Epithelial cell of proximal tubule (primary cell): ENCODE measurements at regions not wholly inside any gene's neighbourhood (a gene's known extent, or its start where the extent isn't known, plus 50 kb on each side); places are given as distances from the start of the nearest gene placed in this dataset.

ENCODE experiments used
- DNase-seq: peaks from one replicate; pipeline ENCODE4 v3.0.0-alpha.2; 2011; ENCODE audit warnings: low read depth
- H3K4me3 ChIP-seq: 2 replicates; pipeline ENCODE4 v1.5.1; 2011; ENCODE audit warnings: low read depth, mild to moderate bottlenecking, low read length
- CTCF ChIP-seq: conservative IDR thresholded peaks from 2 replicates; pipeline ENCODE4 v1.5.1; 2012; ENCODE audit warnings: low read depth, mild to moderate bottlenecking, low read length

GRCh38 chr14:65164825-65165135, 62.5 kb upstream of the MAX start:
- no peak overlapping the region for H3K4me3 ChIP-seq
- no peak for TF ChIP-seq CTCF
- no peak for DNase-seq

GRCh38 chr14:65167072-65167645, 64.8 kb upstream of the MAX start:
- no peak overlapping the region for H3K4me3 ChIP-seq
- no peak for DNase-seq
- no peak for TF ChIP-seq CTCF

GRCh38 chr14:65168840-65169239, 66.5 kb upstream of the MAX start:
- no peak overlapping the region for H3K4me3 ChIP-seq
- no peak for TF ChIP-seq CTCF
- no peak for DNase-seq

- no peak for TF ChIP-seq CTCF
- no peak for DNase-seq
- no peak overlapping the region for H3K4me3 ChIP-seq
These were observed 67.0 kb upstream of the MAX start for GRCh38 chr14:65169351-65169750.

- DNase-seq, result no peak
- H3K4me3 ChIP-seq, result peak overlapping the region; percentile 52
- no peak for TF ChIP-seq CTCF
These were observed 68.0 kb upstream of the MAX start for GRCh38 chr14:65170318-65170717.

- DNase-seq, result no peak
- peak overlapping the region; percentile 52 for H3K4me3 ChIP-seq
- TF ChIP-seq CTCF, result peak; percentile 65
These were observed 68.6 kb upstream of the MAX start for GRCh38 chr14:65170768-65171507.
